ENCODE measurements at regions not wholly inside any gene's neighbourhood (a gene's known extent, or its start where the extent isn't known, plus 50 kb on each side); places are given as distances from the start of the nearest gene placed in this dataset.

- no peak for DNase-seq (ENCODE audit: low read depth in 2 of 3, low spot score in 1 of 3)
Observed at GRCh38 chr4:110289601-110290100, 91.2 kb upstream of the ELOVL6 start.

- DNase-seq (ENCODE audit: low read depth in 2 of 3, low spot score in 1 of 3): peak in 1 of 3 donors; percentile 13
Observed at GRCh38 chr4:110287130-110287529, 88.7 kb upstream of the ELOVL6 start.

- no peak for DNase-seq (ENCODE audit: low read depth in 2 of 3, low spot score in 1 of 3)
Observed at GRCh38 chr4:110278127-110278526, 79.7 kb upstream of the ELOVL6 start.

GRCh38 chr4:110275871-110276270, 77.5 kb upstream of the ELOVL6 start:
- no peak for DNase-seq (ENCODE audit: low read depth in 2 of 3, low spot score in 1 of 3)

- DNase-seq (ENCODE audit: low read depth in 2 of 3, low spot score in 1 of 3): no peak
Observed at GRCh38 chr4:110271986-110272385, 73.6 kb upstream of the ELOVL6 start.

- DNase-seq (ENCODE audit: low read depth in 2 of 3, low spot score in 1 of 3): no peak
Observed at GRCh38 chr4:110270492-110271197, 72.2 kb upstream of the ELOVL6 start.

- no peak for DNase-seq (ENCODE audit: low read depth in 2 of 3, low spot score in 1 of 3)
Observed at GRCh38 chr4:110268790-110269189, 70.4 kb upstream of the ELOVL6 start.

- no peak for DNase-seq (ENCODE audit: low read depth in 2 of 3, low spot score in 1 of 3)
Observed at GRCh38 chr4:110268352-110268751, 69.9 kb upstream of the ELOVL6 start.

- DNase-seq (ENCODE audit: low read depth in 2 of 3, low spot score in 1 of 3): no peak
Observed at GRCh38 chr4:110266136-110266535, 67.7 kb upstream of the ELOVL6 start.

GRCh38 chr4:110265001-110265400, 66.6 kb upstream of the ELOVL6 start:
- DNase-seq (ENCODE audit: low read depth in 2 of 3, low spot score in 1 of 3): no peak

- DNase-seq (ENCODE audit: low read depth in 2 of 3, low spot score in 1 of 3): no peak
Observed at GRCh38 chr4:110260299-110260698, 61.9 kb upstream of the ELOVL6 start.

GRCh38 chr4:110250023-110250387, 51.6 kb upstream of the ELOVL6 start:
- DNase-seq (ENCODE audit: low read depth in 2 of 3, low spot score in 1 of 3): no peak

- DNase-seq (ENCODE audit: low read depth in 2 of 3, low spot score in 1 of 3): no peak
Observed at GRCh38 chr4:110248831-110249253, 50.4 kb upstream of the ELOVL6 start.
